AG04449 (cell line): ENCODE measurements at regions not wholly inside any gene's neighbourhood (a gene's known extent, or its start where the extent isn't known, plus 50 kb on each side); places are given as distances from the start of the nearest gene placed in this dataset.

Experiments used
- CTCF ChIA-PET: fragments of 350-600 bp; formaldehyde crosslinking; extraction: SDS; loops from one replicate; lab custom pipeline; 2021; ENCODE audit warnings: antibody characterized with exemption; lab: Yijun Ruan, JAX
- POLR2A ChIA-PET: fragments of 400-600, 350-600 bp; formaldehyde crosslinking; extraction: SDS; loops from one replicate; lab custom pipeline; 2020; ENCODE audit warnings: antibody characterized with exemption, inconsistent platforms; lab: Yijun Ruan, JAX
- DNase-seq: peaks from one replicate; pipeline ENCODE4 v3.0.0-alpha.2; 2010; ENCODE audit warnings: low read depth, low spot score
- H3K4me3 ChIP-seq: 2 replicates; pipeline ENCODE4 v1.5.1; 2011; ENCODE audit warnings: low read depth, mild to moderate bottlenecking, control low read depth, low read length
- CTCF ChIP-seq: IDR thresholded peaks from one replicate; pipeline ENCODE4 v1.5.1; 2011; ENCODE audit warnings: mild to moderate bottlenecking, moderate library complexity, low read length, control low read depth, inconsistent platforms; ENCODE audit not compliant: insufficient read depth; ENCODE audit errors: missing control alignments

DNA sequence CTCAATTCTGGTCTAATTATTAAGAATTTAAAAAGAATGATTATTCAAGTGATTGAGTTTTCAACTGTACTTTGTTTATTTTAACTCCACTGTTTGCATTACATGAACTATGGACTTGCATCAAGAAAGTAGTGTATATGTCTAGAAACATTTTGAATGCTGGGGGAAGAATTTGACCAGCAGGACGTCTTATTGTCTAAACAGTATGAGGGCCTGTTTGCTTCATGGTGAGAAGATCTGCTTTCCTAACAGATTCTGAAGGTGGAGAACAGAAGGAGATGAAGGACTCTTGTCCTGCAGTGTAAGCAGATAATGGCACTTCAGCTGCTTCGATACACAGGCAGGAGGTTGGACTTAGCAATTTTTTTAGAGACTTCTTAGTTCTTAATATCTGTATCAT, 176.0 kb downstream of the DACT1 start:
- no peak overlapping the region for H3K4me3 ChIP-seq
- DNase-seq: no peak
- POLR2A ChIA-PET: interaction anchor here (0.7 kb wide), 1 partner anchor 175 kb away, joined by 3 read pairs; no protein-coding TSS in a partner anchor
- CTCF ChIA-PET: interaction anchor here (0.7 to 1.6 kb wide), 3 partner anchors 12 to 242 kb away, joined by 3 to 5 read pairs (median 3); no protein-coding TSS in a partner anchor
- TF ChIP-seq CTCF: no peak

GRCh38 chr14:58814466-58814865, 176.7 kb downstream of the DACT1 start:
- POLR2A ChIA-PET: no interaction called here
- CTCF ChIA-PET: interaction anchor here (0.7 kb wide), 1 partner anchor 13 kb away, joined by 3 read pairs; no protein-coding TSS in a partner anchor
- DNase-seq: no peak
- no peak overlapping the region for H3K4me3 ChIP-seq
- TF ChIP-seq CTCF: no peak

DNA sequence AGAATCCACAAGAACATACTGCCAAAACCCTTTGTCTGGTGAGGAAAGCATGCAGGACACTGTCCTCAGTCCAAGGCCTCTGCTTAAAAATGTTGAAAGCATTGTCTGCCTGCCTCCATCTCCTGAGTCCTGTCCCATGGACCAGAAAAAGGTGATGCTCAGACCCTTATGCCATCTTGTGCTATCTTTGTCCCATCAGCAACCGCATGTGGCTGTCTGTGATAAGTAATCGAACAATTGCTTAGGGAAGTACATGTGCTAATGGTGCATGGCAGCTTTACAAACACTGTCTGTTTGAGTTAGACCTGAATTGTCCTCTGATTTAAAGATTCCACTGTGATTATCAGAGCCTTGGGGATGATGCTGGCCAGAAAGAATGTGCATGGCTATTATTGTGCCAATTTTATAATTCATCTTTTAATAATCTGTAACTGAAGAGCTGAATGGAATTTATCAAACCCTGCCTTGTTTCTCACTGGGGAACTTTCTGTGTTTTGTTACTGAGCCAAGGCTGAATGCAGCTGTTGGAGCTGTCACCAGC, 177.5 kb downstream of the DACT1 start:
- H3K4me3 ChIP-seq: no peak overlapping the region
- POLR2A ChIA-PET: interaction anchor here (0.9 to 1.2 kb wide), 4 partner anchors 9 to 177 kb away, joined by 3 to 6 read pairs (median 4); no protein-coding TSS in a partner anchor

DNA sequence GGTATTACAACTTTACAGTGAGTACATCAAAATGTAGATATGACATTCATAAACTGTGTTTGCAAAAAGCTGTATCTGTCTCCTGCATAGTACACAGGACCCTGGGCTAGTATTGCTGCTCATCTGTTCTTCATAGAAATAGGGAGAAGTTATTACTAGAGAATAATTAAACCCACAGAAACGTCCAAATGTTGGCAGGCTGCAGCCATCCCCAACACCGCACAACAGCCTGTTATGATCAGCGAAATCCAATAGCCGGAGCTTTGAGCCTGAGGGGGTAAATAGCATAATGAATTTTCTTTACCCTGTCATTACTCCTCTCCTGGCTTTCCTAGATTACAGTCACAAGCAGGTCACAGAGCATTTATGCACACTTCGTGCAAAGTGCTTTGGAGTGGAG, 178.0 kb downstream of the DACT1 start:
- no peak overlapping the region for H3K4me3 ChIP-seq
- DNase-seq: no peak
- POLR2A ChIA-PET: interaction anchor here (0.6 to 1.2 kb wide), 6 partner anchors 10 to 178 kb away, joined by 3 to 6 read pairs (median 4); no protein-coding TSS in a partner anchor
- no peak for TF ChIP-seq CTCF
- CTCF ChIA-PET: interaction anchor here (0.9 to 1.7 kb wide), 6 partner anchors 8 to 315 kb away, joined by 3 to 7 read pairs (median 4); no protein-coding TSS in a partner anchor

More for the DNA sequence above, 177.5 kb downstream of the DACT1 start:
- CTCF ChIA-PET: interaction anchor here (0.9 to 1.6 kb wide), 3 partner anchors 9 to 240 kb away, joined by 3 to 7 read pairs (median 4); no protein-coding TSS in a partner anchor
- DNase-seq: no peak
- TF ChIP-seq CTCF: no peak

DNA sequence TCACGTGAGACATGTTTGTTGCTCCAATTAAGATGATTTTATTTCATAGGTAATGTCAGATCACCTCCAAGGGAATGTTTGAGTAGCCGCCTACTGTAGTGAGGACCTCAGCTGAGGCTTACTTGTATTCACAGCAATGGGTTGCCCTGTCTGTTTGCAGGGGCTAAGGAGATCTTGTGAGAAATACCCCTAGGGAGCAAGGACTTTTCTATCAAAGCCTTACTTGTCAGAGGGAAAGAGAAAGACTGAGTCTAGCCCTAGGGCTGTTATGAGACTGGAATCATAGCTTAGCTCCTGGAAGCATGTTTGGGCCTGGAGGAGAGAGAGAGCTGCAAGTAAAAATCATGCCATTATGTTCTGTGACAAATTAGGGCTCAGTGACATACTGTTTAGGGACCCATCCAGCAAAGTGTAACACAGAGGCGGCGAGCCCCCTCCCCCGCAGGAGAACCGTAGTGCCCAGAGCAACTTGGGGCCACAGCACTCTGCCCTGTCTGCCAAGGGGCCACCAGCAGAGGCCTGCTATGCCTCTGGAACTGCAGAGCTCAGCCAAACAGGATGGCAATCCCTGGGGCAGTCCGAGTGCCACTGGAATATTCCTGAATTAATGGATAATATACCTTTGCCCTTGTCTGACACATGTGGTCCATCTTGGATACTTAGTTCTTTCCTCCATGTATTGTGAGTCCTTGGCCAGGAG, 178.8 kb downstream of the DACT1 start:
- ChIA-PET POLR2A (interaction anchor here (0.6 kb wide), 2 partner anchors 85 to 97 kb away, joined by 3 to 6 read pairs; no protein-coding TSS in a partner anchor), CTCF (interaction anchor here (0.7 to 1.7 kb wide), 8 partner anchors 9 to 315 kb away, joined by 3 to 7 read pairs (median 4); no protein-coding TSS in a partner anchor)
- TF ChIP-seq CTCF: no peak
- DNase-seq: no peak
- no peak overlapping the region for H3K4me3 ChIP-seq

DNA sequence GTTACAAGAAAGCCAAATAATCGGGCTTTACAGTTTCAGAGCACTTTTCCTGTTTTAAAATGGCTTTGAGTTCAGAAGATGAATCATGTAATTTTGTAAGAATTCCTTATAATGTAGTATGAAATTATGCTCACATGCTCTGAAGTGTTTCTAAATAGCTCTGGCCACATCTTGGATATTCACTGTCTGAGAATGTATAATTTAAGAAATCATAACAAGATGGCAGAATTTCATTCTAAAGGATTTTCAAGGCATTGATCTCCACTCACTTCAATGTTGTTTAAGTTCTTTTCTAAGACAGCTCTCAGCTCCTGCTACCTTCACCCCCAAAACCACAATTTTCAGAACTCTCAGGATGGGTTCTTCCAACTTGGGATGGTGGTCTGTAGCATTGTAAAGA, 180.1 kb downstream of the DACT1 start:
- TF ChIP-seq CTCF: no peak
- H3K4me3 ChIP-seq: no peak overlapping the region
- ChIA-PET POLR2A (interaction anchor here (0.6 kb wide), 1 partner anchor 87 kb away, joined by 3 read pairs; no protein-coding TSS in a partner anchor), CTCF (interaction anchor here (1.2 kb wide), 1 partner anchor 9 kb away, joined by 4 read pairs; no protein-coding TSS in a partner anchor)
- DNase-seq: no peak
